ENCODE measurements at regions not wholly inside any gene's neighbourhood (a gene's known extent, or its start where the extent isn't known, plus 50 kb on each side); places are given as distances from the start of the nearest gene placed in this dataset.
"Not testable (repeated sequence)": the region's sequence is repeated elsewhere in the genome, so short reads cannot be mapped to it uniquely, and the experiment has no call there.

GRCh38 chr7:119271147-119271779 is 1001.7 kb upstream of the KCND2 start:
- DNase-seq (ENCODE audit: low read depth): no peak
- no peak overlapping the region for H3K4me3 ChIP-seq (ENCODE audit: low read depth, low read length)
- no peak for TF ChIP-seq CTCF (conservative IDR thresholded peaks at IDR 0.05; ENCODE audit: low read depth, low read length)

DNA sequence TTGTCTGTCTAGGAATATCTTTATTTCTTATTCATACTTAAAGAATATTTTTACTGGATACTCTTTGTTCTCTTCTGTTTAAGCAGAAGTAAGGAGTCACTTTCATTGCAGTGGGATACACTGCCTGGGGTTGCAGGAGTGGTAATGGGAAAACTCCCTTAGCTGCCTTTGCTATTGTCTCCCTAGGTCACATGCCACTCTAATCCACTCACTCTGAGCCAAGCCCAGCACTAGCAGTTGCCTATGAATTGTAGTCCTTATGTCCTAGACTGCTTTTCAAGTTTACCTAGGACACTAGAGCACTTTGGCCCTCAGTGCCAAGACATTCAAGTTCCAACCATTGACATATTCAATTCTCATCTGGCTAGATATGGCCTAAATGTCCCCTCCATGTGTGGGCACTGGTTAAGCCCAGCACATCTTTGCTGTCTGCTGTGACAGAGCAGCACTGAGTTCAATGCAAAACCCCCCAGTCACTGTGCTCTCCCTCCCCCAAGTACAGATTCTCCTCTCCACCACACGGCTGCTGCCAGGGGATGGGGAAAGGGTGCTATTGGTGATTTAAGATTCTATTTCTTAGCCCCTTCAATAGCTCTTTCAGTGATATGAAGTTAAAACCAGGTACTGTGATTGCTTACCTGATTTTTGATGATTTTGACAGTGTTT is 991.7 kb upstream of the KCND2 start:
- TF ChIP-seq CTCF (conservative IDR thresholded peaks at IDR 0.05; ENCODE audit: low read depth, low read length): no peak
- H3K4me3 ChIP-seq (ENCODE audit: low read depth, low read length): no peak overlapping the region
- DNase-seq (ENCODE audit: low read depth): no peak

DNA sequence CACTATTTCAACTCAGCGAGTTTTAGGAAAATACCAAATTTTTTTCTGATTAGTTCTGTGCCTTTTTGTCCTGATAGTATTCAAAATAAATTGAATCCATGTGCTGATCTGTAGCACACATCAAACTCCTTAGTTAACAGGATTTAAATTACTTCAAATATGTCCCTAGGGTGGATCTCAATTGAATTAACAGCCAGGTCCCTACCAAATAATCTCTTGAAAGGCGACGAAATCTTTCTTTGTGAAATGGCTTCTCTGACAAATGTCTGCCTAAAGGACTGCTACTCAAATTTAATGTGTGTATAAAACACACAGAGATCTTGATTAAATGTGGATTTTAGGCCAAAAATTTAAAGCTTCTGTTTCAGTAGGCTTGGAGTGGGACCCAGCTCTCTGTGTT is 989.6 kb upstream of the KCND2 start:
- no peak for DNase-seq (ENCODE audit: low read depth)
- TF ChIP-seq CTCF (conservative IDR thresholded peaks at IDR 0.05; ENCODE audit: low read depth, low read length): no peak
- no peak overlapping the region for H3K4me3 ChIP-seq (ENCODE audit: low read depth, low read length)

GRCh38 chr7:119288416-119288815 is 984.6 kb upstream of the KCND2 start:
- no peak for DNase-seq (ENCODE audit: low read depth)
- no peak overlapping the region for H3K4me3 ChIP-seq (ENCODE audit: low read depth, low read length)
- no peak for TF ChIP-seq CTCF (conservative IDR thresholded peaks at IDR 0.05; ENCODE audit: low read depth, low read length)

GRCh38 chr7:119300341-119300740 is 972.6 kb upstream of the KCND2 start:
- not testable (repeated sequence) for H3K4me3 ChIP-seq (ENCODE audit: low read depth, low read length); DNase-seq (ENCODE audit: low read depth)

- DNase-seq (ENCODE audit: low read depth): no peak
- H3K4me3 ChIP-seq (ENCODE audit: low read depth, low read length): no peak overlapping the region
- no peak for TF ChIP-seq CTCF (conservative IDR thresholded peaks at IDR 0.05; ENCODE audit: low read depth, low read length)
Measured at GRCh38 chr7:119320316-119320715, 952.7 kb upstream of the KCND2 start.

DNA sequence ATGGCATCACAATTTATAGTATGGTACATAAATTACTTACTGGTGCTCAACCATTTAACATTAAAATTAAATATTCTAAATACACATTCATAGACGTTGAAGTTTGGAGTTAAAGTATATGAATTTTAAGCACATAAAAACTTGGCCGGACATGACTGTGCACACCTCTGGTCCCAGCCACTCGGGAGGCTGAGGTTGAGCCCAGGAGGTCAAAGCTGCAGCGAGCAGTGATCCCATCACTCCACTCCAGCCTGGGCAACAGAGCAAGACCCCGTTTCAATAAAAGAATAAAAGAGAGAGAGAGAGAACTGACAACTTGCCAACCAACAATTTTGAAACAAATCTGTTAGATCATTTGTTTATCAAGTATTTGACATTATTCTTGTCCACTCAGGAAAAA is 943.3 kb upstream of the KCND2 start:
- TF ChIP-seq CTCF (conservative IDR thresholded peaks at IDR 0.05; ENCODE audit: low read depth, low read length): no peak
- no peak for DNase-seq (ENCODE audit: low read depth)
- H3K4me3 ChIP-seq (ENCODE audit: low read depth, low read length): no peak overlapping the region

All from choroid plexus epithelial cell (primary cell).